Ishikawa (cell line): ENCODE measurements at regions not wholly inside any gene's neighbourhood (a gene's known extent, or its start where the extent isn't known, plus 50 kb on each side); places are given as distances from the start of the nearest gene placed in this dataset.

Source experiments
- CEBPB ChIP-seq: IDR thresholded peaks from 2 replicates; pipeline ENCODE4 v1.6.1; 2012
- EGR1 ChIP-seq: IDR thresholded peaks from 2 replicates; pipeline ENCODE4 v1.6.1; 2012
- EP300 ChIP-seq: IDR thresholded peaks from 2 replicates; pipeline ENCODE4 v1.6.1; 2012; ENCODE audit warnings: borderline replicate concordance
- TAF1 ChIP-seq: IDR thresholded peaks from 2 replicates; pipeline ENCODE4 v1.6.1; 2012; ENCODE audit warnings: low read depth, mild to moderate bottlenecking
- TCF12 ChIP-seq: IDR thresholded peaks from 2 replicates; pipeline ENCODE4 v1.6.1; 2012; ENCODE audit warnings: low read depth
- TEAD4 ChIP-seq: IDR thresholded peaks from 2 replicates; pipeline ENCODE4 v1.6.1; 2012
- YY1 ChIP-seq: IDR thresholded peaks from 2 replicates; pipeline ENCODE4 v1.6.1; 2012; ENCODE audit warnings: low read depth
- ZBTB7A ChIP-seq: IDR thresholded peaks from 2 replicates; pipeline ENCODE4 v1.6.1; 2012; ENCODE audit warnings: low read depth
- TF ChIP-seq, protein P1 (sequence below): IDR thresholded peaks from 2 replicates; pipeline ENCODE4 v1.6.1; 2012

DNA sequence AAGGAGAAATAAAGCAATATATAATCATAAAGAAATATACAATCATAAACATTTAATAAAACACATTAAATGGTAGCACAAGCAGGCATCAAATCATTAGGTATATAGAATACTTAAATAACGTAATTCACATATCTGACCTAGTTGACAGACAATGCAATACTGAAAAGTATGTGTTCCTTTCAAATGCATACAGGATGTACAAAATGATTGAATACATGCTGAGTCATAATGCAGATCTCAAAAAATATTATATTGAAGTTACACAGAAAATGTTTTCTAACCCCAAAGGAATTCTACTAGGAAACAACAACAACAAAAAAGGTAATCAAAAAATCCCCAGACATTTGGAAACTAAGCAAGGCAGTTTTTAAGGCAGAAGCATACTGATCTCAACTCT lies 1072.0 kb upstream of the INTU start:
- no peak for TF ChIP-seq EP300
- TF ChIP-seq TCF12, result no peak
- TF ChIP-seq ZBTB7A, result no peak
- TF ChIP-seq YY1, result no peak
- TF ChIP-seq TAF1, result no peak
- no peak for TF ChIP-seq CEBPB
- no peak for TF ChIP-seq EGR1
- TF ChIP-seq, protein P1, sequence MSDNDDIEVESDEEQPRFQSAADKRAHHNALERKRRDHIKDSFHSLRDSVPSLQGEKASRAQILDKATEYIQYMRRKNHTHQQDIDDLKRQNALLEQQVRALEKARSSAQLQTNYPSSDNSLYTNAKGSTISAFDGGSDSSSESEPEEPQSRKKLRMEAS, result no peak
- TF ChIP-seq TEAD4, result no peak
